Naive thymus-derived CD8-positive, alpha-beta T cell (primary cell): ENCODE measurements at regions not wholly inside any gene's neighbourhood (a gene's known extent, or its start where the extent isn't known, plus 50 kb on each side); places are given as distances from the start of the nearest gene placed in this dataset.
A peak's percentile ranks its signal among the peaks of the same experiment; 100 is the strongest.

Experiments used
- ATAC-seq, 2 donors: fragments of 150-1000 bp; cut with Tn5 transposase in 1 of 2; sonication (Bioruptor Pico), chemical (Tn5 transposase) in 1 of 2; 1 replicate in 1 of 2; 2 replicates in 1 of 2; pipeline ENCODE4 v1.10.0; 2021; ENCODE audit warnings: mild to moderate bottlenecking in 2 of 2, moderate library complexity in 2 of 2
- POLR2A ChIA-PET: fragments of 350-600 bp; sonication (Branson Sonifier 250); formaldehyde crosslinking; loops from one replicate; lab custom pipeline; 2021; ENCODE audit warnings: antibody characterized with exemption; lab: Charles Lee
- DNase-seq, 10 donors: peaks; one replicate each; pipeline versions ENCODE4 v3.0.0 to v3.0.0-alpha.2; 2020 to 2022
- H3K27ac Mint-ChIP-seq, 10 donors: one replicate each; pipeline ENCODE4 v1.8.0; 2020 to 2022; ENCODE audit warnings: mild to moderate bottlenecking in 10 of 10, mixed read lengths in 10 of 10, moderate library complexity in 4 of 10, inconsistent platforms in 1 of 10
- H3K27me3 Mint-ChIP-seq, 5 donors: one replicate each; pipeline ENCODE4 v1.8.0; 2021 to 2022; ENCODE audit warnings: mixed read lengths in 5 of 5
- H3K36me3 Mint-ChIP-seq, 3 donors: one replicate each; pipeline ENCODE4 v1.8.0; 2020 to 2022; ENCODE audit warnings: mixed read lengths in 3 of 3, mild to moderate bottlenecking in 2 of 3, inconsistent platforms in 1 of 3
- H3K4me1 Mint-ChIP-seq, 4 donors: one replicate each; pipeline ENCODE4 v1.8.0; 2021 to 2022; ENCODE audit warnings: mixed read lengths in 4 of 4
- H3K4me3 Mint-ChIP-seq, 10 donors: one replicate each; pipeline ENCODE4 v1.8.0; 2020 to 2022; ENCODE audit warnings: mild to moderate bottlenecking in 10 of 10, mixed read lengths in 10 of 10, moderate library complexity in 6 of 10, inconsistent platforms in 1 of 10
- H3K9me3 Mint-ChIP-seq, 9 donors: one replicate each; pipeline ENCODE4 v1.8.0; 2020 to 2022; ENCODE audit warnings: mixed read lengths in 9 of 9, mild to moderate bottlenecking in 3 of 9, inconsistent platforms in 1 of 9, moderate library complexity in 1 of 9

GRCh38 chr2:207401338-207401737, 128.4 kb upstream of the CREB1 start:
- Mint-ChIP-seq H3K4me1 (no peaks in the 10 kb centered on the region), H3K27me3 (no peaks in the 10 kb centered on the region), H3K36me3 (peaks cover 0 to 3% (median 0%) of the 10 kb centered on the region in 3 donors), H3K27ac (no peak overlapping the region), H3K9me3 (no peaks in the 10 kb centered on the region), H3K4me3 (no peak overlapping the region)
- ATAC-seq (no peak), DNase-seq (no peak)
- POLR2A ChIA-PET: no interaction called here

- H3K9me3 Mint-ChIP-seq: no peaks in the 10 kb centered on the region
Observed at GRCh38 chr2:207403141-207403540, 126.6 kb upstream of the CREB1 start.

GRCh38 chr2:207403950-207404349, 125.8 kb upstream of the CREB1 start:
- Mint-ChIP-seq H3K27ac (no peak overlapping the region), H3K4me1 (no peaks in the 10 kb centered on the region)

More at GRCh38 chr2:207403141-207403540, 126.6 kb upstream of the CREB1 start:
- H3K27me3 Mint-ChIP-seq: no peaks in the 10 kb centered on the region
- H3K4me3 Mint-ChIP-seq: no peak overlapping the region
- POLR2A ChIA-PET: no interaction called here
- no peak for ATAC-seq
- no peaks in the 10 kb centered on the region for H3K4me1 Mint-ChIP-seq
- H3K27ac Mint-ChIP-seq: peak overlapping the region in 1 of 10 donors; percentile 20
- H3K36me3 Mint-ChIP-seq: peaks cover 0 to 3% (median 0%) of the 10 kb centered on the region in 3 donors
- no peak for DNase-seq

GRCh38 chr2:207405150-207405549, 124.6 kb upstream of the CREB1 start:
- H3K27ac Mint-ChIP-seq: no peak overlapping the region
- H3K4me3 Mint-ChIP-seq: no peak overlapping the region
- no peak for DNase-seq
- POLR2A ChIA-PET: no interaction called here
- ATAC-seq: no peak
- peaks cover 0 to 2% (median 0%) of the 10 kb centered on the region in 4 donors for H3K4me1 Mint-ChIP-seq
- no peaks in the 10 kb centered on the region for H3K27me3 Mint-ChIP-seq
- H3K9me3 Mint-ChIP-seq: no peaks in the 10 kb centered on the region
- peaks cover 0 to 3% (median 0%) of the 10 kb centered on the region in 3 donors for H3K36me3 Mint-ChIP-seq

More at GRCh38 chr2:207403950-207404349, 125.8 kb upstream of the CREB1 start:
- Mint-ChIP-seq H3K27me3 (no peaks in the 10 kb centered on the region), H3K36me3 (peaks cover 0 to 3% (median 0%) of the 10 kb centered on the region in 3 donors), H3K4me3 (no peak overlapping the region), H3K9me3 (no peaks in the 10 kb centered on the region)
- DNase-seq: no peak
- ATAC-seq: no peak
- POLR2A ChIA-PET: no interaction called here

GRCh38 chr2:207408086-207408794, 121.5 kb upstream of the CREB1 start:
- POLR2A ChIA-PET: no interaction called here
- Mint-ChIP-seq H3K27me3 (no peaks in the 10 kb centered on the region), H3K27ac (no peak overlapping the region), H3K4me1 (peaks cover 0 to 2% (median 0%) of the 10 kb centered on the region in 4 donors), H3K36me3 (peaks cover 0 to 3% (median 0%) of the 10 kb centered on the region in 3 donors), H3K4me3 (no peak overlapping the region), H3K9me3 (no peaks in the 10 kb centered on the region)
- DNase-seq: no peak
- no peak for ATAC-seq

GRCh38 chr2:207409517-207409916, 120.2 kb upstream of the CREB1 start:
- POLR2A ChIA-PET: no interaction called here

GRCh38 chr2:207412787-207413310, 116.9 kb upstream of the CREB1 start:
- ATAC-seq: no peak
- Mint-ChIP-seq H3K27me3 (peaks cover 0 to 2% (median 0%) of the 10 kb centered on the region in 5 donors), H3K36me3 (no peaks in the 10 kb centered on the region), H3K9me3 (no peaks in the 10 kb centered on the region), H3K4me3 (no peak overlapping the region), H3K27ac (no peak overlapping the region), H3K4me1 (peaks cover 0 to 2% (median 0%) of the 10 kb centered on the region in 4 donors)
- POLR2A ChIA-PET: no interaction called here
- no peak for DNase-seq

More at GRCh38 chr2:207409517-207409916, 120.2 kb upstream of the CREB1 start:
- Mint-ChIP-seq H3K27ac (no peak overlapping the region), H3K9me3 (no peaks in the 10 kb centered on the region), H3K4me3 (no peak overlapping the region), H3K4me1 (peaks cover 0 to 2% (median 0%) of the 10 kb centered on the region in 4 donors), H3K27me3 (no peaks in the 10 kb centered on the region), H3K36me3 (peaks cover 0 to 3% (median 0%) of the 10 kb centered on the region in 3 donors)
- ATAC-seq (no peak), DNase-seq (no peak)

GRCh38 chr2:207413376-207413907, 116.3 kb upstream of the CREB1 start:
- Mint-ChIP-seq H3K9me3 (no peaks in the 10 kb centered on the region), H3K27me3 (peaks cover 0 to 2% (median 0%) of the 10 kb centered on the region in 5 donors), H3K4me1 (peaks cover 0 to 2% (median 0%) of the 10 kb centered on the region in 4 donors), H3K36me3 (no peaks in the 10 kb centered on the region), H3K4me3 (no peak overlapping the region), H3K27ac (no peak overlapping the region)
- ATAC-seq (no peak), DNase-seq (no peak)
- POLR2A ChIA-PET: no interaction called here

- peaks cover 0 to 2% (median 0%) of the 10 kb centered on the region in 5 donors for H3K27me3 Mint-ChIP-seq
- H3K36me3 Mint-ChIP-seq: no peaks in the 10 kb centered on the region
Observed at GRCh38 chr2:207416111-207416510, 113.7 kb upstream of the CREB1 start.

GRCh38 chr2:207416900-207417299, 112.9 kb upstream of the CREB1 start:
- ATAC-seq (no peak), DNase-seq (no peak)
- Mint-ChIP-seq H3K27me3 (peaks cover 0 to 5% (median 2%) of the 10 kb centered on the region in 5 donors), H3K27ac (no peak overlapping the region), H3K4me3 (no peak overlapping the region), H3K36me3 (no peaks in the 10 kb centered on the region), H3K4me1 (no peaks in the 10 kb centered on the region), H3K9me3 (peaks cover 0 to 3% (median 0%) of the 10 kb centered on the region in 9 donors)
- POLR2A ChIA-PET: no interaction called here

More at GRCh38 chr2:207416111-207416510, 113.7 kb upstream of the CREB1 start:
- POLR2A ChIA-PET: no interaction called here
- no peak overlapping the region for H3K27ac Mint-ChIP-seq
- no peaks in the 10 kb centered on the region for H3K4me1 Mint-ChIP-seq
- peaks cover 0 to 2% (median 0%) of the 10 kb centered on the region in 9 donors for H3K9me3 Mint-ChIP-seq
- DNase-seq (no peak), ATAC-seq (no peak)
- no peak overlapping the region for H3K4me3 Mint-ChIP-seq

GRCh38 chr2:207417301-207417718, 112.5 kb upstream of the CREB1 start:
- ATAC-seq (no peak), DNase-seq (no peak)
- POLR2A ChIA-PET: no interaction called here
- Mint-ChIP-seq H3K36me3 (no peaks in the 10 kb centered on the region), H3K9me3 (peaks cover 0 to 4% (median 0%) of the 10 kb centered on the region in 9 donors), H3K27me3 (peaks cover 0 to 5% (median 2%) of the 10 kb centered on the region in 5 donors), H3K4me1 (no peaks in the 10 kb centered on the region), H3K27ac (no peak overlapping the region), H3K4me3 (no peak overlapping the region)

- POLR2A ChIA-PET: no interaction called here
- no peak overlapping the region for H3K27ac Mint-ChIP-seq
- peaks cover 0 to 7% (median 0%) of the 10 kb centered on the region in 9 donors for H3K9me3 Mint-ChIP-seq
- peaks cover 0 to 5% (median 2%) of the 10 kb centered on the region in 5 donors for H3K27me3 Mint-ChIP-seq
- ATAC-seq: no peak
- no peaks in the 10 kb centered on the region for H3K36me3 Mint-ChIP-seq
- no peak for DNase-seq
- H3K4me1 Mint-ChIP-seq: peaks cover 0 to 4% (median 0%) of the 10 kb centered on the region in 4 donors
- H3K4me3 Mint-ChIP-seq: no peak overlapping the region
Observed at GRCh38 chr2:207418419-207418818, 111.3 kb upstream of the CREB1 start.

- POLR2A ChIA-PET: interaction anchor here (0.5 kb wide), 1 partner anchor 12 kb away, joined by 3 read pairs; no protein-coding TSS in a partner anchor
- no peak for ATAC-seq
- H3K4me3 Mint-ChIP-seq: no peak overlapping the region
Observed at GRCh38 chr2:207419331-207419730, 110.4 kb upstream of the CREB1 start.

More at GRCh38 chr2:207419331-207419730, 110.4 kb upstream of the CREB1 start:
- H3K4me1 Mint-ChIP-seq: peaks cover 0 to 12% (median 5%) of the 10 kb centered on the region in 4 donors
- no peaks in the 10 kb centered on the region for H3K36me3 Mint-ChIP-seq
- DNase-seq: no peak
- H3K27ac Mint-ChIP-seq: no peak overlapping the region
- H3K9me3 Mint-ChIP-seq: peaks cover 0 to 10% (median 3%) of the 10 kb centered on the region in 9 donors
- H3K27me3 Mint-ChIP-seq: peaks cover 0 to 5% (median 2%) of the 10 kb centered on the region in 5 donors
